ENCODE measurements at regions not wholly inside any gene's neighbourhood (a gene's known extent, or its start where the extent isn't known, plus 50 kb on each side); places are given as distances from the start of the nearest gene placed in this dataset.

- TF ChIP-seq CTCF (IDR thresholded peaks at IDR 0.05), result no peak
- Histone ChIP-seq H4K20me1 (ENCODE audit: insufficient read depth, low read length) (no peaks in the 10 kb centered on the region), H3K36me3 (replicated peaks in 1 of 2; ENCODE audit: control insufficient read depth in 1 of 2, insufficient read depth in 2 of 2, low read length in 2 of 2) (no peaks in the 10 kb centered on the region), H3K4me3 (replicated peaks in 1 of 3; ENCODE audit: low read depth in 2 of 3, low read length in 3 of 3) (no peak overlapping the region), H3K27me3 (ENCODE audit: control insufficient read depth in 2 of 2, insufficient read depth in 2 of 2, low read length in 2 of 2) (no peaks in the 10 kb centered on the region), H3K79me2 (ENCODE audit: insufficient read depth, low read length) (no peaks in the 10 kb centered on the region), H3K9ac (ENCODE audit: insufficient read depth, low read length, poor library complexity, severe bottlenecking) (no peak overlapping the region), H3K4me1 (ENCODE audit: control insufficient read depth in 1 of 2, insufficient read depth in 2 of 2, low read length in 2 of 2) (no peaks in the 10 kb centered on the region), H3K4me2 (replicated peaks; ENCODE audit: extremely low read depth, low read length, poor library complexity, severe bottlenecking) (no peak overlapping the region), H2AFZ (ENCODE audit: insufficient read depth, low read depth, low read length, poor library complexity, severe bottlenecking) (no peak overlapping the region), H3K27ac (ENCODE audit: low read depth in 1 of 2, low read length in 2 of 2) (no peak overlapping the region), H3K9me3 (replicated peaks in 1 of 2; ENCODE audit: control insufficient read depth in 1 of 2, insufficient read depth in 1 of 2, low read length in 2 of 2) (peaks cover 5 to 6% of the 10 kb centered on the region in 2 donors)
- intact Hi-C loops (cut with micrococcal nuclease), result no loop called here
- Mint-ChIP-seq H3K27me3 (ENCODE audit: low read depth in 3 of 3) (peaks cover 0 to 1% (median 0%) of the 10 kb centered on the region in 3 donors), H3K36me3 (no peaks in the 10 kb centered on the region), H3K27ac (no peak overlapping the region), H3K9me3 (peaks cover 0 to 5% (median 2%) of the 10 kb centered on the region in 7 donors), H3K4me1 (no peaks in the 10 kb centered on the region), H3K4me3 (no peak overlapping the region)
- no peak for DNase-seq
- WGBS (ENCODE audit: insufficient coverage), result no CpG with 5 or more reads among the region's 2 CpGs
Observed at GRCh38 chr7:125218076-125218475, 288.5 kb upstream of the POT1 start.

GRCh38 chr7:125201002-125201401 is 271.4 kb upstream of the POT1 start:
- Mint-ChIP-seq H3K4me3 (no peak overlapping the region), H3K27ac (no peak overlapping the region), H3K27me3 (ENCODE audit: low read depth in 3 of 3) (peaks cover 0 to 3% (median 1%) of the 10 kb centered on the region in 3 donors), H3K4me1 (no peaks in the 10 kb centered on the region), H3K9me3 (peaks cover 0 to 4% (median 2%) of the 10 kb centered on the region in 7 donors), H3K36me3 (no peaks in the 10 kb centered on the region)
- no peak for TF ChIP-seq CTCF (IDR thresholded peaks at IDR 0.05)
- H3K4me1 ChIP-seq (ENCODE audit: control insufficient read depth in 1 of 2, insufficient read depth in 2 of 2, low read length in 2 of 2), result no peaks in the 10 kb centered on the region
- no peak overlapping the region for H3K9ac ChIP-seq (ENCODE audit: insufficient read depth, low read length, poor library complexity, severe bottlenecking)
- H4K20me1 ChIP-seq (ENCODE audit: insufficient read depth, low read length), result no peaks in the 10 kb centered on the region
- no peak overlapping the region for H3K4me3 ChIP-seq (replicated peaks in 1 of 3; ENCODE audit: low read depth in 2 of 3, low read length in 3 of 3)
- H3K27me3 ChIP-seq (ENCODE audit: control insufficient read depth in 2 of 2, insufficient read depth in 2 of 2, low read length in 2 of 2), result no peaks in the 10 kb centered on the region
- no peaks in the 10 kb centered on the region for H3K9me3 ChIP-seq (replicated peaks in 1 of 2; ENCODE audit: control insufficient read depth in 1 of 2, insufficient read depth in 1 of 2, low read length in 2 of 2)
- H3K27ac ChIP-seq (ENCODE audit: low read depth in 1 of 2, low read length in 2 of 2), result no peak overlapping the region
- no peak for DNase-seq
- H3K36me3 ChIP-seq (replicated peaks in 1 of 2; ENCODE audit: control insufficient read depth in 1 of 2, insufficient read depth in 2 of 2, low read length in 2 of 2), result no peaks in the 10 kb centered on the region
- intact Hi-C loops (cut with micrococcal nuclease), result no loop called here
- no peak overlapping the region for H2AFZ ChIP-seq (ENCODE audit: insufficient read depth, low read depth, low read length, poor library complexity, severe bottlenecking)
- H3K79me2 ChIP-seq (ENCODE audit: insufficient read depth, low read length), result no peaks in the 10 kb centered on the region
- WGBS (ENCODE audit: insufficient coverage), result no CpG with 5 or more reads among the region's 4 CpGs
- no peak overlapping the region for H3K4me2 ChIP-seq (replicated peaks; ENCODE audit: extremely low read depth, low read length, poor library complexity, severe bottlenecking)

Measured in CD14-positive monocyte (primary cell).